ENCODE measurements at regions not wholly inside any gene's neighbourhood (a gene's known extent, or its start where the extent isn't known, plus 50 kb on each side); places are given as distances from the start of the nearest gene placed in this dataset.

- FAIRE-seq (no peak), DNase-seq (ENCODE audit: insufficient read length, low spot score) (no peak)
- TF ChIP-seq POLR2AphosphoS5 (IDR thresholded peaks at IDR 0.05; ENCODE audit: low read depth, low read length): no peak
- no peak for TF ChIP-seq POU2F2 (IDR thresholded peaks at IDR 0.05; ENCODE audit: low read depth, low read length)
- no peak for TF ChIP-seq TAF1 (IDR thresholded peaks at IDR 0.05; ENCODE audit: low read depth, low read length)
- no peak for TF ChIP-seq SPI1 (IDR thresholded peaks at IDR 0.05; ENCODE audit: low read depth, low read length)
- no peak for TF ChIP-seq POLR2A (IDR thresholded peaks at IDR 0.05; ENCODE audit: low read depth, low read length)
- no peak for TF ChIP-seq PAX5 (IDR thresholded peaks at IDR 0.05; ENCODE audit: insufficient read depth, low read length, severe bottlenecking)
Measured at GRCh38 chr1:166789286-166789685, 50.0 kb upstream of the POGK start.
